A673 (cell line): ENCODE measurements at regions not wholly inside any gene's neighbourhood (a gene's known extent, or its start where the extent isn't known, plus 50 kb on each side); places are given as distances from the start of the nearest gene placed in this dataset.

Experiments
- BruUV-seq: library from RNA; stranded (reverse); fragments of 400-500 nt; replicated peaks from 2 replicates; lab custom pipeline; 2021; lab: Mats Ljungman, UMichigan
- CTCF ChIA-PET: fragments of 300-600 bp; sonication (Branson Sonifier 250); formaldehyde crosslinking; loops from one replicate; lab custom pipeline; 2022; ENCODE audit warnings: antibody characterized with exemption; lab: Charles Lee
- POLR2A ChIA-PET: fragments of 300-600 bp; sonication (Branson Sonifier 250); formaldehyde crosslinking; loops from one replicate; lab custom pipeline; 2022; ENCODE audit warnings: antibody characterized with exemption; ENCODE audit not compliant: low non-redundant PET; lab: Charles Lee
- DNase-seq: peaks from one replicate; pipeline ENCODE4 v3.0.0-alpha.2; 2015; ENCODE audit warnings: low spot score
- H3K27ac ChIP-seq: fragments of 200-600 bp; sonication (generic); 2 replicates; pipeline ENCODE4 v1.5.1; 2016; ENCODE audit warnings: mixed run types, low read depth, mild to moderate bottlenecking, mixed read lengths, antibody characterized with exemption, low read length; ENCODE audit not compliant: poor library complexity, severe bottlenecking
- H3K27me3 ChIP-seq: fragments of 200-600 bp; sonication (generic); replicated peaks from 2 replicates; pipeline ENCODE4 v1.6.1; 2017; ENCODE audit warnings: mixed run types, low read depth, mild to moderate bottlenecking, mixed read lengths, antibody characterized with exemption, low read length; ENCODE audit not compliant: insufficient read depth, poor library complexity
- H3K36me3 ChIP-seq: fragments of 200-600 bp; sonication (generic); 2 replicates; pipeline ENCODE4 v1.6.1; 2016; ENCODE audit warnings: mixed run types, mild to moderate bottlenecking, mixed read lengths, antibody characterized with exemption, low read length; ENCODE audit not compliant: insufficient read depth, poor library complexity, severe bottlenecking
- H3K4me1 ChIP-seq: fragments of 200-600 bp; sonication (generic); 2 replicates; pipeline ENCODE4 v1.6.1; 2017; ENCODE audit warnings: mixed run types, mild to moderate bottlenecking, mixed read lengths, antibody characterized with exemption, low read length; ENCODE audit not compliant: insufficient read depth, poor library complexity, severe bottlenecking
- H3K4me3 ChIP-seq: fragments of 200-600 bp; sonication (generic); 2 replicates; pipeline ENCODE4 v1.5.1; 2016; ENCODE audit warnings: low read depth, mixed run types, mild to moderate bottlenecking, mixed read lengths, low read length; ENCODE audit not compliant: poor library complexity, severe bottlenecking
- H3K9me3 ChIP-seq: fragments of 200-600 bp; sonication (generic); 2 replicates; pipeline ENCODE4 v1.6.1; 2016; ENCODE audit warnings: mixed run types, low read depth, mild to moderate bottlenecking, mixed read lengths, antibody characterized with exemption, low read length; ENCODE audit not compliant: poor library complexity, severe bottlenecking
- EZH2 ChIP-seq: fragments of 200-600 bp; sonication (generic); IDR thresholded peaks from 2 replicates; pipeline ENCODE4 v1.6.1; 2017; ENCODE audit warnings: borderline replicate concordance, low read depth, mild to moderate bottlenecking, mixed read lengths, antibody characterized with exemption, low read length; ENCODE audit not compliant: poor library complexity, severe bottlenecking
- intact Hi-C: fragments of 100-400 bp; cut with micrococcal nuclease; formaldehyde crosslinking; loops from one replicate; pipeline ENCODE4 v1.10.0; 2022; ENCODE audit not compliant: unreplicated experiment
- TF ChIP-seq, protein P1 (sequence below): fragments of 300-800, 200-600 bp; sonication (generic); conservative IDR thresholded peaks from 2 replicates; pipeline ENCODE4 v1.5.1; 2017; ENCODE audit warnings: low read depth, mild to moderate bottlenecking, antibody characterized with exemption, low read length, moderate library complexity, mixed read lengths

DNA sequence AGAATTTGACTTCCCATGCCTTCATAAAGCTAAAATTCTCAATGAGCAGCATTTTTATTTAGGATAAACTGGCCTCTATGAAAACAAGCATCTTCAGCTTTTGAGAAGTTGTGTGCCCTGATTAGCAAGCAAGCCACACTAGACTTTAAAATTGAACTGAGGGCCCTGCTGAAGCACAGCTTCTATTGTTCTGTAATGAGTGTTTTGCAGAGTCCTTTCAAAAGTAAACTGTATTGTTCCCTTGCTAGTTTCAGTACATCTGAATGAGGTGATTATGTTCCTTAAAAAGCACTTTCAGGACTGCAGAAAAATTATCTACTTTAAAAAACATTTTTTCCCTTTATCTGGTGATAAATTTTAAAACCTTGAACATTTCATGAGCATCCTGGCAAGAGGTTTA lies 113.3 kb upstream of the PRPS1L1 start:
- no peaks in the 10 kb centered on the region for H3K27me3 ChIP-seq
- no peak overlapping the region for H3K4me3 ChIP-seq
- H3K27ac ChIP-seq, result no peak overlapping the region
- DNase-seq, result no peak
- BruUV-seq, result no TSS peak
- no peaks in the 10 kb centered on the region for H3K36me3 ChIP-seq
- ChIA-PET POLR2A (no interaction called here), CTCF (no interaction called here)
- no peak for TF ChIP-seq EZH2
- TF ChIP-seq, protein P1, sequence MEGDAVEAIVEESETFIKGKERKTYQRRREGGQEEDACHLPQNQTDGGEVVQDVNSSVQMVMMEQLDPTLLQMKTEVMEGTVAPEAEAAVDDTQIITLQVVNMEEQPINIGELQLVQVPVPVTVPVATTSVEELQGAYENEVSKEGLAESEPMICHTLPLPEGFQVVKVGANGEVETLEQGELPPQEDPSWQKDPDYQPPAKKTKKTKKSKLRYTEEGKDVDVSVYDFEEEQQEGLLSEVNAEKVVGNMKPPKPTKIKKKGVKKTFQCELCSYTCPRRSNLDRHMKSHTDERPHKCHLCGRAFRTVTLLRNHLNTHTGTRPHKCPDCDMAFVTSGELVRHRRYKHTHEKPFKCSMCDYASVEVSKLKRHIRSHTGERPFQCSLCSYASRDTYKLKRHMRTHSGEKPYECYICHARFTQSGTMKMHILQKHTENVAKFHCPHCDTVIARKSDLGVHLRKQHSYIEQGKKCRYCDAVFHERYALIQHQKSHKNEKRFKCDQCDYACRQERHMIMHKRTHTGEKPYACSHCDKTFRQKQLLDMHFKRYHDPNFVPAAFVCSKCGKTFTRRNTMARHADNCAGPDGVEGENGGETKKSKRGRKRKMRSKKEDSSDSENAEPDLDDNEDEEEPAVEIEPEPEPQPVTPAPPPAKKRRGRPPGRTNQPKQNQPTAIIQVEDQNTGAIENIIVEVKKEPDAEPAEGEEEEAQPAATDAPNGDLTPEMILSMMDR, result no peak
- no peaks in the 10 kb centered on the region for H3K9me3 ChIP-seq
- intact Hi-C loops, result no loop called here
- no peaks in the 10 kb centered on the region for H3K4me1 ChIP-seq

DNA sequence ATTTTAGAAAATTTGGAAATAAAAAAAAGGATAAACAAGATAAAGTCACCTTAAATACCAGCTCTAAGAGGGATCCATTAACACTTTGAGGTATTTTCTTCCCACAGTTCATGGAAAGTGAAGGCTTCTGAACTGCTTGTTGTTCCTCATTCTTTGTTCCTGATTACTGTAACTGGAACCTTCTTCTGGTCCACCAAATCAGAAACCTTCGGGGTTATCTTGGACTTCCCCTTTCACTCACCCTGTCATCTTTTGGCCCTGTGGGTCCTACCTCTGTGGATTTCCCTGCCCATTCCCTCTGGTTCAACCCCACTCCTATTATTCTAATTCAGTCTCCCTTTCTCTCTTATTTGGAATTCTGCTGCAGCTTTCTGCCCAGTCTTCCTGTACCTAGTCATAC lies 116.5 kb upstream of the PRPS1L1 start:
- no peak for DNase-seq
- no TSS peak for BruUV-seq
- CTCF ChIA-PET, result no interaction called here
- no peaks in the 10 kb centered on the region for H3K9me3 ChIP-seq
- no peaks in the 10 kb centered on the region for H3K4me1 ChIP-seq
- no peak overlapping the region for H3K27ac ChIP-seq
- intact Hi-C loops, result no loop called here
- POLR2A ChIA-PET, result no interaction called here
- no peak overlapping the region for H3K4me3 ChIP-seq
- no peaks in the 10 kb centered on the region for H3K36me3 ChIP-seq
- TF ChIP-seq, protein P1, result no peak
- no peak for TF ChIP-seq EZH2
- H3K27me3 ChIP-seq, result no peaks in the 10 kb centered on the region

GRCh38 chr7:18145160-18145559 lies 117.5 kb upstream of the PRPS1L1 start:
- no TSS peak for BruUV-seq
- Histone ChIP-seq H3K4me3 (no peak overlapping the region), H3K36me3 (no peaks in the 10 kb centered on the region), H3K9me3 (no peaks in the 10 kb centered on the region), H3K27ac (no peak overlapping the region), H3K4me1 (no peaks in the 10 kb centered on the region), H3K27me3 (no peaks in the 10 kb centered on the region)
- no peak for TF ChIP-seq EZH2
- TF ChIP-seq, protein P1, result no peak
- POLR2A ChIA-PET, result no interaction called here
- intact Hi-C loops, result no loop called here
- CTCF ChIA-PET, result no interaction called here
- DNase-seq, result no peak
